Activated naive CD4-positive, alpha-beta T cell treated with anti-CD3 and anti-CD28 coated beads, Interleukin-2, amount 50 U/mL, for 24 hours (primary cell): ENCODE measurements at regions not wholly inside any gene's neighbourhood (a gene's known extent, or its start where the extent isn't known, plus 50 kb on each side); places are given as distances from the start of the nearest gene placed in this dataset.
A peak's percentile ranks its signal among the peaks of the same experiment; 100 is the strongest.

Experiments used
- H3K27ac Mint-ChIP-seq: one replicate; pipeline ENCODE4 v1.8.0; 2021; ENCODE audit warnings: mild to moderate bottlenecking, mixed read lengths
- H3K27me3 Mint-ChIP-seq: one replicate; pipeline ENCODE4 v1.8.0; 2021; ENCODE audit warnings: mixed read lengths
- H3K36me3 Mint-ChIP-seq: one replicate; pipeline ENCODE4 v1.8.0; 2021; ENCODE audit warnings: mixed read lengths
- H3K4me1 Mint-ChIP-seq: one replicate; pipeline ENCODE4 v1.8.0; 2021; ENCODE audit warnings: mixed read lengths
- H3K4me3 Mint-ChIP-seq: one replicate; pipeline ENCODE4 v1.8.0; 2021; ENCODE audit warnings: mild to moderate bottlenecking, mixed read lengths
- H3K9me3 Mint-ChIP-seq: one replicate; pipeline ENCODE4 v1.8.0; 2021; ENCODE audit warnings: mixed read lengths

DNA sequence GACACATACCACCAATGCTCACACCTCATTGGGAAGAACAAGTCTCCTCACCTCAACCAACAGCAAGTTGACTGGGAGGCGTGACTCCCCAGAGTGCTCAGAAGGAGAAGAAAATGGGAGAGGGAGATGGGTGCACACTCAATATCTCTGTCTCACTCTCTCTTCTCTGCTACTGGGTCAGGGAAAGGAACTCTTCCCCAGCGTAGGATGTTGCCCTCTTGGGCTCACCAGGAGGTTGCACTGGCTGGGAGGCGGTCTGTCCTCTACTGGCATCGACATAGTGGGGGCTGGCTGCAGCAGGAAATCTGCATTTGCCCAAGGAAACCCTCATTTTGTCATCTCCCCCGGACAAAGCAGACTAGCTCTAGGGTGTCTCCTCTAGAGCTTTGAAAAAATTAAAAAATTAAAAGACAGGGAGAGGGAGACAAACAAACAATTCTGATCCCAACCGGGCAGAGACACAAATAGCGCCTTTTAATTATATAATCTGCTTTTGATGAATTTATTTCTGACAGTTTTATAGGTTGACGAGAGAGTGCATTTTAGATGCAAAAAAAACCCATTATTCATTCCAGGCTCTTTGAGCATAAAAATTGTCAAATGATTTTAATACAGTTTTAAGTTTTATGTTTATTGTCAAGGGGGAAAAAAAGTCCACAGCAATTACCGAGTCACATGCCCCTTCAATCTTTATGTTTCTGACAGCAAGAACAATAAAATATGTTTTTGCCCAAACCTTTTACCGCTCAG, 179.3 kb upstream of the MVB12B start:
- Mint-ChIP-seq H3K4me3 (no peak overlapping the region), H3K9me3 (peaks cover under 1% of the 10 kb centered on the region), H3K27ac (no peak overlapping the region), H3K36me3 (peaks cover 2% of the 10 kb centered on the region), H3K27me3 (peaks cover 24% of the 10 kb centered on the region), H3K4me1 (peaks cover 6% of the 10 kb centered on the region)

DNA sequence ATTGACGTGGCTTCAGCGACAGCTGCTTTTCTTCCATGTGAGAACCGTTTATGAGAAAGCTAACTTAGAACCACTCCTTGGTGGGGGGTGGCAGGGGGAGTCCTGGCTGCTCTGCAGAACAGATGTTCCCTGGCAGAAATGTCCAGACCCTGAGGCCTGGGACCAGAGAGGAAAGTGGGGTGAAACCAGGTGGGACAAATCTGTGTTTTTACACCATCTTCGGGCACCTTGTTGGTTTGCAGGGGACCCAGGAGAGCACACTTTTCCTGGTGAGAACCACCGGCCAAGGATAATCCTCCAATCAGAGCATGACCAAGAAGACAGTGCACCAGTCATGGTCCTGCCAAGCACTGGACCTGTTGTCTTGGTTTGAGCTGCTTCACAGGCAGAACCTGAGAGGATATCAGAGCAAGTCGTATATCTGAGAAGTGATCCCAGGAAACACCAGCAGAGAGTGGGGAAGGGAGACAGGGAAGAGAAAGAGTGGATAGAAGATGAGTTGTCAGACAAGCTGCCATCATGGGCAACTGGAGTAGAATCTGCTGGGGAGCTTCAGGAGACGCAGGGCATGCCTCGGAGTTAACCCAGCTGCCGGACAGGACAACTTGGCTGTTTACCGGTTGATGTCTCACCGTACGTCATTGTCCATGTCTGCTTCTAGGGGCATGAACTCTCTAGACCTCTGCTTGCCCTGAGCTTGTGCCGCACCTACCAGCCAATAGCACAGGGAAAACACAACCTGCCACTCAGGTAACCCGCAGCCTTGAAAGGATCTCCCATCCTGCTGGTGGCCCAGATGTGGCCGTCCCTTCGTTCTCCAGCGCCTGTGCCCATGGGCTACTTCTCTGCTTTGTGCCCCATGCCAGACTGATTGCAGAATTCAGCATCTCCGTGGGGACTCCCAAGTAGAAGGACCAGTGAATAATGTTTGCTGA, 178.4 kb upstream of the MVB12B start:
- no peak overlapping the region for H3K4me3 Mint-ChIP-seq
- H3K36me3 Mint-ChIP-seq = peaks cover 2% of the 10 kb centered on the region
- no peaks in the 10 kb centered on the region for H3K9me3 Mint-ChIP-seq
- H3K27ac Mint-ChIP-seq = peak overlapping the region; percentile 77
- H3K4me1 Mint-ChIP-seq = peaks cover 6% of the 10 kb centered on the region
- H3K27me3 Mint-ChIP-seq = peaks cover 20% of the 10 kb centered on the region

DNA sequence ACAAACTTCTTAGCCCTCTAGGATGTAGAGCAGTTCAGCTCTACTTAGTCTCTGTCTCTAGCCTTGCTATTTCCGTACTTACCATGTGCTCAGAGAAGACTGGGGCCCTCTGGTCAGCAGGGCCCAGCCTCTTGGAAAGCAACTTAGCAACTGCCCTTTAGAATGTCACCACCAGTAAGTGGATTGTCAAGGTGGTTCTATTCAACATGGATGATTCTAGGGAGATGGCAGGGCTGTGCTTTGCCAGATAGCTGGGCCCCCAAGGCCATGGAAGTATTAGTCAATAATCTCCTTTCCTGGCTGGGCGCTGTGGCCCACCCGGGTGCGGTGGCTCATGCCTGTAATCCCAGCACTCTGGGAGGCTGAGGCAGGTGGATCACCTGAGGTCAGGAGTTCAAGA, 177.6 kb upstream of the MVB12B start:
- Mint-ChIP-seq H3K27me3 (peaks cover 20% of the 10 kb centered on the region), H3K36me3 (peaks cover 2% of the 10 kb centered on the region), H3K9me3 (no peaks in the 10 kb centered on the region), H3K4me1 (peaks cover 6% of the 10 kb centered on the region), H3K27ac (no peak overlapping the region), H3K4me3 (no peak overlapping the region)

DNA sequence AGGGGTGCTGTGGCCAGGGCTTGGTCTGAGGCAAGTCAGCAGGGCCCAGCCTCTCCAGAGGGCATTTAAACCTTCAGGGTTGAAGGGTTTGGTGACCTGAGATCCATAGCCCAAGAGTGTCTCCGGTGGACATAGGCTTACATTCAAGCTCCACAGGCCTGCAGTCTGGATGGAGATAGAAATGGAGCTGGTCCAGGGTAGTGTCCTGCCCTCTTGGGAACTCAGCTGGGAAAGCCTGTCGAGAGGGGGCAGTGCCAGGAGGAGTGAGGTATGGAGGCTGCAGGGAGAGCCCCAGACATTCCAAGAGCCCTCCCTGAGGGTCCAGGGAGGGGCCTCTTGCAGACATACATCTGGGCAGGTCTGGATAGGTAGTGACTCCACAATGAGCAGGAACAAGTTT, 177.0 kb upstream of the MVB12B start:
- Mint-ChIP-seq H3K27me3 (peaks cover 16% of the 10 kb centered on the region), H3K9me3 (no peaks in the 10 kb centered on the region), H3K36me3 (peaks cover 2% of the 10 kb centered on the region), H3K27ac (no peak overlapping the region), H3K4me3 (no peak overlapping the region), H3K4me1 (peaks cover 6% of the 10 kb centered on the region)

DNA sequence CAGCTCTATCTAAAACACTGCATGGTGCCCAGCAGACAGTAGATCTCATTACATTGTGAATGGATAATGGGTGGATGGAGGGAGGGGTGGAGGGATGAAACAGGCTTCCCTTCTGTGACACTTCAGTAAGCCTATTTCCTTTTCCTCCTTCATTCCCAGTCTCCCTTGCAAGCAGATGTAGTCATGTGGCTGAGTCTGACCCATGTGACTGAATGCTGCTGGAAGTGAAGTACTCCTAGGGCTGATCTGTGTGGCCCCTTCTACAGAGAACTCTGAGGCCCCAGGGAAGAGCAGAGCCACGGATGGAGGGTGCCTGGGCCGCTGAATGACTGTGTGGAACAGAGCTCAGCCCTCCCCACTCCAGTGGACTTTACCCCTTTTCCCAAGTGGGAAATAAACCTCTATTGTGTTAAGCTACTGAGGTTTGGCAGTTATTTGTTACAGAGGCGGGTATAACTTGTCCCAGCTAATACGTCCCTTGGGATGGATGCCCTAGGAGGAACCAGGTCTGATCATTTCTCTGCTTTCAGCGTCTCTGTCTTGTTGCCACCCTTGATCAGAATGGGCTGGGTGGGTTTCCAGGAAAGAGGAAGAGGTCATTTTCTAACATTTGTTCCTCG, 176.1 kb upstream of the MVB12B start:
- H3K27ac Mint-ChIP-seq = no peak overlapping the region
- peaks cover 6% of the 10 kb centered on the region for H3K4me1 Mint-ChIP-seq
- no peak overlapping the region for H3K4me3 Mint-ChIP-seq
- peaks cover 9% of the 10 kb centered on the region for H3K27me3 Mint-ChIP-seq
- no peaks in the 10 kb centered on the region for H3K9me3 Mint-ChIP-seq
- H3K36me3 Mint-ChIP-seq = peaks cover 2% of the 10 kb centered on the region

DNA sequence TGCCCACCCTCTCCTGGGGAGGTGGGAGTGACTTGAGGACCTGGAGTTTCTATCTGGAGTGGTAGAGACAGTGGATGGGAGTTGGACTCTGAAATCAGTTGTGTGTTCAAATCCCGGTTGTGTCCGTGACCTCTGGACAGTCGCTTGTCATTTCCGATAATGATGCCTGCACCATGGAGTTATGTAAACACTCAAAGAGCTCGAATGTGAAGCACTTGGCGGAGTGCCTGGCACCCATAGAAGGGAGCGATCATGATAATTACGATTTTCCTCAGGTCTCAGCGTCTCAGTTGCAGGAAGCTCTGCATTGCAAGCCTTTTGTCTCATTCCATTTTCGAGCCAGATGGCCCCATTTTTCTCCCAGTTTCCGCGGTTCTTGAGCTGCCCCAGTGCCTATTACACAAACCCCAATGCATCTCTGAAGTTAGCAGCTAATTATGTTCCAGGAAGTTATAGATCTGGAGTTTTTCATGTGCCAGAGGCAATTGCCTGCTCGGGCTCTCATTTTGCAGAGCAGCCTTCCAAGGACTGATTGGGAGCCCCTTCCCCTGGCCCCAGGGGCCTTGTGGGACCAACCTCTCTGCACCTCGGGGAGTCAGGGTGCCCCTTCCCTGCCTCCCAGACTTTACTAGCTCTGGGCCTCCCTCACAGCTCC, 175.5 kb upstream of the MVB12B start:
- H3K4me1 Mint-ChIP-seq = peaks cover 4% of the 10 kb centered on the region
- H3K36me3 Mint-ChIP-seq = peaks cover under 1% of the 10 kb centered on the region
- no peak overlapping the region for H3K4me3 Mint-ChIP-seq
- H3K27ac Mint-ChIP-seq = no peak overlapping the region
- no peaks in the 10 kb centered on the region for H3K9me3 Mint-ChIP-seq
- peaks cover 6% of the 10 kb centered on the region for H3K27me3 Mint-ChIP-seq

DNA sequence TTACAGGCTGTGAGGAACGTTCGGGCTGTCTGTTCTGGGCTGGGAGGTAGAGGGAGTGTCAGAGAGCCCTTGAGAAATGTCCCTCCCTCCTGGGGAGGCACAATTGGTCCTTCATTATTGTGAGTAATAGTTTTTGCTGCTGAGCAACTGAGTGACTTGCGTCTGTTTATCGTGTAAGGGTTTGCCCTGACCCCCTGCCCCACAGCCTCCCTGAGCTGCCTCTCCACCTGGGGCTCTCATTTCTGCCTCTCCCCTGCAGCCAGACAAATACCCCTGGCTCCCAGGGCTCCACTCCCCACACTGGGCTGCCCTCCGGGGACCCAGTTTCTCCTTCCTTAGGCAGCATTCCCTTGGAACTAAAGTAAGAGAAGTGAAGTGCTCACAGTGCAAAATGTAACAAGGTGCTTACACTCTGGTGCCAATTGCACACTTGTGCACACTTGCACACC, 174.9 kb upstream of the MVB12B start:
- Mint-ChIP-seq H3K4me1 (peaks cover under 1% of the 10 kb centered on the region), H3K9me3 (no peaks in the 10 kb centered on the region), H3K27me3 (peaks cover 5% of the 10 kb centered on the region), H3K36me3 (no peaks in the 10 kb centered on the region), H3K27ac (no peak overlapping the region), H3K4me3 (no peak overlapping the region)

DNA sequence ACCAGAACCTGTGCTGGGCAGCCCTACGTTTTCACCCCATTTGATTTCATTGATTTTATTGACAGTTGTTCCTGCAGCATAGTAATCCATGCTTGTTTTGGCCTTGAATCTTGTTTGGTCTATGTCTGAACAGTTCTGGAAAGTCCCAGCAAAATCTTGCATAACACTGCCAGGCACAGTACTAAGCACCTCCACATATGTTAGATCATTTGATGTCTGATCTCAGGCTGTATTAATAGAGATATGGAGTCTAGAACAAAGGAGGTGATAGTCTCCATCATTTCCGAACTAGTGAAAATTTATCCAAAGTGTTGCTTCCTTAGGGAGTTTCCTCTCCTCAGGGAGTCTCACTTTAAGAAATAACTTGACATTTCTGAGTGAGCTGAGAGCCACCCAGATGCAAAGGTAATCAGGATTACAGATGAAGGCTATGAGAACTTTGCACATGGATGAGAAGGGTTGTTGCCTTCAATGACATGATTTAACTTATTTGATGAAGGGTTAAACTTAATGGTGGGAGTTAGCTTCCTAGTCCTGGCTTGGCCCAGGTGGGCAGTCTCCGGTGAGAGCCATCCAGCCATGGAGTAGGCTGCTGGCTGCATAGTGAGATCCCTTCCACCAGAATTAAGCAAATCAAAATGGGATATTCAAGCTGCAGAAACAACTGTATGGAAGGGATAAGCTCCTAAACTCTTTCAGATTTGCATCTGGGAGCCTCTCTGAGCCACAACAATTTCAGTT, 173.8 kb upstream of the MVB12B start:
- no peak overlapping the region for H3K27ac Mint-ChIP-seq
- H3K9me3 Mint-ChIP-seq = no peaks in the 10 kb centered on the region
- H3K4me1 Mint-ChIP-seq = no peaks in the 10 kb centered on the region
- H3K36me3 Mint-ChIP-seq = no peaks in the 10 kb centered on the region
- no peak overlapping the region for H3K4me3 Mint-ChIP-seq
- peaks cover 5% of the 10 kb centered on the region for H3K27me3 Mint-ChIP-seq

DNA sequence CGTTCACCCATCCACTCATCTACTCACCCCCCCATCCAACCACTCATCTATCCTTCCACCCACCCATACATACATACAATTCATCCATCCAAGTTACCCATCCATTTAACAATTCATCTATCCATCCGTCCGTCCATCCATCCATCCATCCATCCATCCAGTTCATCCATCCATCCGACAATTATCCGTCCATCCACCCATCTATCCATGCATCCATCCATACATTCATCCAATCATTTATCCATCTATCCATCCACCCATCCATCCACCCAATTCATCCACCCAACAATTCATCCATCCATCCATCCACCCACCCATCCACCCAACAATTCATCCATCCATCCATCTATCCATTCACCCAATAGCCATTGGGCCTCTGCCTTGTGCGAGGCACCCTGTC, 173.2 kb upstream of the MVB12B start:
- no peak overlapping the region for H3K4me3 Mint-ChIP-seq
- H3K36me3 Mint-ChIP-seq = no peaks in the 10 kb centered on the region
- H3K27me3 Mint-ChIP-seq = peaks cover 1% of the 10 kb centered on the region
- no peaks in the 10 kb centered on the region for H3K9me3 Mint-ChIP-seq
- H3K4me1 Mint-ChIP-seq = no peaks in the 10 kb centered on the region
- H3K27ac Mint-ChIP-seq = no peak overlapping the region

DNA sequence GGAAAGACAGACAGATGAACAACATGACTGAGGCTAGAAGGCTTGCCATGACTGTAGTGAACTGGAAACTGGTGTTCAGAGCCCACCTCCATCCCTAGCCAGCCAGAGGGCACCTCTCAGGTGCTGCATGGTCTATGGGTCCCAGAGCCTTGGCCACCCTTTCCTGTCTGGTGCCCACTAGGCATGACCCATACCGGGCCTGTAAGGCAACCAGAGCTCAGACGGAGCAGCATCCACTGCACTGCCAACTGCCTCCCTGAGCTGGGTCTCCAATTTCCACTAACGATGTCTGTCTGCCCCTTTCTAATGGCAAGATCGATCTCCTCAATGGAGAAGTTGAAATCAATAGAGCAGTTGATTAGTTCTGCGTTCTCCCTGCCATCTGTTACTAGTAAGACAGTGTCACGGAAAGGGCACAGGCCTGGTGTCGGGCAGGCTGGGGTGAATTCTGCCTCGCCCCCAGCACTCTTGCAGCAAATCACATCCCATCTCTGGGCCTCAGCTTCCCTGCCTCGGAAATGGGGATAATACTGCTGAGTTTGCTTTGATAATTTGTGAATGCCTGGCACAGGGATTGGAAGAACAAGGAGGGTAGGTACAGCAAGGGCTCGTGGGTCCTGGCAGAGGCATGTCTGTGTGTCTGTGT, 172.3 kb upstream of the MVB12B start:
- H3K9me3 Mint-ChIP-seq = no peaks in the 10 kb centered on the region
- H3K4me1 Mint-ChIP-seq = no peaks in the 10 kb centered on the region
- peaks cover 1% of the 10 kb centered on the region for H3K27me3 Mint-ChIP-seq
- no peak overlapping the region for H3K27ac Mint-ChIP-seq
- H3K36me3 Mint-ChIP-seq = no peaks in the 10 kb centered on the region
- no peak overlapping the region for H3K4me3 Mint-ChIP-seq

DNA sequence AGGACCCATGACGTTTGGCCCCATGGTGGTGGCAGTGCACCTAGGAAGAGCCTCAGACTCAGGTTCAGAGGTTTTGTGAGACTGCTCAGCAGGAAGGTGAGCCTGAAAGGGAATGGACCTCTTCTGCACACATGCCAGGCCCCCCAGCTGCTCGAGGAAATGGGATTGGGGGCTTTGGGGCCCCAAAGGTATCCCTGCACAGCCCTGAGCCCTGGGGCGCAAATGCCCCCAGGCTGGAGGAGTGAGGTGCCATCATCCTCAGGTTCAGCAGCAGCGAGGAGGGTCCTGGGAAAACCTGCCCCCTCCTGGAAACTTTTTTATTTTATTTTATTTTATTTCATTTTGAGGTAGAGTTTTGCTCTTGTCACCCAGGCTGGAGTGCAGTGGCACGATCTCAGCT, 171.8 kb upstream of the MVB12B start:
- H3K27me3 Mint-ChIP-seq = peaks cover 1% of the 10 kb centered on the region
- no peaks in the 10 kb centered on the region for H3K36me3 Mint-ChIP-seq
- no peak overlapping the region for H3K4me3 Mint-ChIP-seq
- H3K4me1 Mint-ChIP-seq = no peaks in the 10 kb centered on the region
- no peak overlapping the region for H3K27ac Mint-ChIP-seq
- H3K9me3 Mint-ChIP-seq = no peaks in the 10 kb centered on the region

DNA sequence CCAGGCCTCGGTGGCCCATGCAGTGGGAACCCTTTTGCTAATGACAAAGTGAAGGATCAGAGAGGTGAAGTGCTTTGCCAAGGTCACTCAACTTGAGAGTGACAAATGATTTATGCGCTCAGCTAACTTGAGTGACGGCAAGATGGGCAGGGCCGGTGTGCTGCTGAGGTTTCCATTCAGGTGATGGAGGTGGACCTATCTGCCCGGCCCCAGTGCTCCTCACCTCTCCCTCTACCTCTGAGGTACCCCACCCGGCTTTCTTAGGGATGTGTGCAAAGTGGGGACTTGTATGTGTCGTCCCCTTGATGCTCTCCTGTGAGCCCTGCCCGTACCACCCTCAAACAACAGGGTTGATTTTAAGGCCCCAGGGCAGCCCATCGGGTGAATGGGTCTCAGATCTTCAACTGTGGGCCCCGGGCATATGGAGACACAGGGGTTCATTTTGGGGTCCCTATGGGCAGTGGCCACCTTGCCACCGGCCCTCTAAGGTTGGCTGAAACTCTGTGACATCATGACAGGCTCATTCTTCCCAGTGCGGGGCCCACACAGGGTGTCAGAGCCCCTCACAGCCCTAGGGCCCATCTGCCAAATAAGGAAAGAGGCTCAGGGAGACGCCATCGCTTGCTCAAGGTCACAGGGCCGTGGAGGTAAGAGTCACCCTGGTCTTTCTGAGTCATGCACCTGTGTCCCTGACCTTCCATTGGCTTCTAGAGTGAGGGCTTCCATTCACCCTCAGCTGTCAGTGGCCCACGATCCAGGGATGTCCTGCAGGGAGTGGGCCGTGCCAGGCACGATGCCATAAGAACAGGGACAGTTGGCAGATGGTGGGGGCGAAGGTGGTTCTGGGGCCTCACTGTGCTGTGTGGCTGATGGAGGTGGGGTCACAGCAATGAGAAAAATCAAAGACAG, 170.6 kb upstream of the MVB12B start:
- Mint-ChIP-seq H3K4me3 (no peak overlapping the region), H3K27me3 (peaks cover 1% of the 10 kb centered on the region), H3K36me3 (no peaks in the 10 kb centered on the region), H3K4me1 (no peaks in the 10 kb centered on the region), H3K27ac (no peak overlapping the region), H3K9me3 (no peaks in the 10 kb centered on the region)

DNA sequence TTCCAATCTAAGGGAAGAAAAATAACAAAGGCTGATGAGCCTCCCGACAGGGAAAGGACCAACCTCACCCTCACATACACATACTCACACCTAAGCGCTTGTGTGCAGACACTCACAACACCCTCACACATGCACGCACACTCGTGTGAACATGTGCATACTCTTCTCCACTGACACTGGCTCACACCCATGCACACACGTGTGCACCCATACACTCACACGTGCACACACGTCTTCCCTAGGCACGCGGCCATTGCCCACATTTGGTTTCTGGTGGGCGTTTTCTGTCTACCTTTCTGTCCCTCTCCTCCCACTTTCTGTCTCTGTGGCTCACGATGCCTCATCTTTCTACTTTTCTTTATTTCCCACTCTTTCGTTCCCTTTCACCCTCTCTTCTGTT, 169.7 kb upstream of the MVB12B start:
- H3K27me3 Mint-ChIP-seq = peaks cover 1% of the 10 kb centered on the region
- H3K27ac Mint-ChIP-seq = no peak overlapping the region
- no peaks in the 10 kb centered on the region for H3K9me3 Mint-ChIP-seq
- H3K4me3 Mint-ChIP-seq = no peak overlapping the region
- H3K4me1 Mint-ChIP-seq = no peaks in the 10 kb centered on the region
- H3K36me3 Mint-ChIP-seq = no peaks in the 10 kb centered on the region

DNA sequence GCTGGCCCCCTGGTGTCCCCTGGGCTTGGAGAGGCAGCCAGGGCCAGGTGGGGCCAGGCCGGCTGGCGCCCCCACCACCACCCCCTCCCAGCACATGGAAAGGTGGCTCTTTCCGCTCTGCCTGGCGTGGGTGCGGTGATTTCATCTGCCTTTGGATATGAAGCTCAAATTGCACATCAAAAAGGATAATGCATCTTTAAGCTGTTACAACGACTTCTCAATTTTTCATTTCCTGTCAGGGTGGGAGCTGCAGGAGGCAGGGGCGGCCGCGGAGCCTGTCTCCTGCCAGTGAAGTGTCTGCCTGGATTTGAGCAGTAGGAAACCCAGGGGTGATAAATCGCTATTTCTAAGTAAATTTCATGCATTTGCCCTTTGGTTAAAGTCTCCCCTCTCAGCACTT, 169.2 kb upstream of the MVB12B start:
- H3K27ac Mint-ChIP-seq = no peak overlapping the region
- H3K9me3 Mint-ChIP-seq = no peaks in the 10 kb centered on the region
- peaks cover 1% of the 10 kb centered on the region for H3K27me3 Mint-ChIP-seq
- no peak overlapping the region for H3K4me3 Mint-ChIP-seq
- H3K4me1 Mint-ChIP-seq = no peaks in the 10 kb centered on the region
- H3K36me3 Mint-ChIP-seq = no peaks in the 10 kb centered on the region
